GM12878 (cell line): ENCODE measurements at regions not wholly inside any gene's neighbourhood (a gene's known extent, or its start where the extent isn't known, plus 50 kb on each side); places are given as distances from the start of the nearest gene placed in this dataset.

ENCODE experiments used
- ATAC-seq: fragments of 200-7000 bp; cut with Tn5 transposase; 3 replicates; pipeline ENCODE4 v1.9.1; 2020; ENCODE audit warnings: mild to moderate bottlenecking, moderate library complexity
- BruUV-seq: library from RNA; stranded (reverse); fragments of 400-500 nt; replicated peaks from 2 replicates; lab custom pipeline; 2021; lab: Mats Ljungman, UMichigan
- CTCF ChIA-PET: fragments of 300-600 bp; sonication (Branson Sonifier 250); formaldehyde crosslinking; extraction: SDS; loops from one replicate; lab custom pipeline; 2021; ENCODE audit warnings: inconsistent platforms; lab: Yijun Ruan, JAX
- POLR2A ChIA-PET: fragments of 350-600 bp; formaldehyde crosslinking; extraction: SDS; loops from one replicate; lab custom pipeline; 2021; ENCODE audit warnings: inconsistent platforms; lab: Charles Lee
- RAD21 ChIA-PET: fragments of 300-600 bp; sonication (Branson Sonifier 250); formaldehyde crosslinking; loops from one replicate; lab custom pipeline; 2023; ENCODE audit warnings: antibody characterized with exemption; ENCODE audit not compliant: unreplicated experiment; lab: Charles Lee
- SMC1A ChIA-PET: fragments of 300-600 bp; sonication (Branson Sonifier 250); formaldehyde crosslinking; loops from one replicate; lab custom pipeline; 2023; ENCODE audit not compliant: unreplicated experiment, uncharacterized antibody; lab: Charles Lee
- DNase-seq: peaks from one replicate; pipeline ENCODE4 v3.0.0-alpha.2; 2011; ENCODE audit warnings: low read depth, low spot score
- FAIRE-seq: peaks from 3 replicates; lab custom pipeline; 2011; peaks lifted over from hg19 to GRCh38; lab: Jason Lieb, UNC
- H2AFZ ChIP-seq: 2 replicates; pipeline ENCODE4 v1.6.0; 2011; ENCODE audit warnings: low read depth, low read length, control low read depth; ENCODE audit not compliant: control insufficient read depth
- H3K27ac ChIP-seq: 2 replicates; pipeline ENCODE4 v1.5.1; 2011; ENCODE audit warnings: control low read depth; ENCODE audit not compliant: control insufficient read depth, insufficient read depth
- H3K27me3 ChIP-seq, 2 experiments: replicated peaks in 1 of 2; 2 replicates each; pipeline versions ENCODE4 v1.6.0 to v1.6.1; 2011; ENCODE audit warnings: low read length in 1 of 2; ENCODE audit not compliant: control insufficient read depth in 2 of 2, insufficient read depth in 2 of 2
- H3K36me3 ChIP-seq, 2 experiments: 2 replicates each; pipeline ENCODE4 v1.5.1; 2011; ENCODE audit warnings: low read length in 1 of 2; ENCODE audit not compliant: control insufficient read depth in 2 of 2, insufficient read depth in 2 of 2
- H3K4me1 ChIP-seq: 2 replicates; pipeline ENCODE4 v1.6.1; 2011; ENCODE audit warnings: mild to moderate bottlenecking, low read length, moderate library complexity, mixed read lengths; ENCODE audit not compliant: control insufficient read depth, insufficient read depth
- H3K4me2 ChIP-seq: 2 replicates; pipeline ENCODE4 v1.6.0; 2011; ENCODE audit warnings: control low read depth; ENCODE audit not compliant: control insufficient read depth, insufficient read depth
- H3K4me3 ChIP-seq: fragments of 200-600 bp; sonication (generic); 2 replicates; pipeline ENCODE4 v1.5.1; 2016
- H3K79me2 ChIP-seq: 2 replicates; pipeline ENCODE4 v1.6.0; 2011; ENCODE audit warnings: low read length; ENCODE audit not compliant: control insufficient read depth, insufficient read depth
- H3K9ac ChIP-seq: 2 replicates; pipeline ENCODE4 v1.8.0; 2011; ENCODE audit warnings: low read length, control low read depth, mixed read lengths; ENCODE audit not compliant: control insufficient read depth, insufficient read depth
- H3K9me3 ChIP-seq: replicated peaks from 3 replicates; pipeline ENCODE4 v1.5.1; 2011; ENCODE audit warnings: mild to moderate bottlenecking, low read length; ENCODE audit not compliant: control insufficient read depth, insufficient read depth
- H4K20me1 ChIP-seq: 2 replicates; pipeline ENCODE4 v1.6.0; 2011; ENCODE audit not compliant: control insufficient read depth, insufficient read depth
- CBX5 ChIP-seq: sonication (generic); IDR thresholded peaks from 2 replicates; pipeline ENCODE4 v1.6.1; 2016; ENCODE audit warnings: low read depth, moderate library complexity, mild to moderate bottlenecking, inconsistent platforms
- CEBPB ChIP-seq, 2 experiments: fragments of 150-350 bp in 1 of 2; IDR thresholded peaks; 2 replicates each; pipeline ENCODE4 v1.6.1; 2012 to 2014; ENCODE audit warnings: low read depth in 2 of 2, low read length in 2 of 2, borderline replicate concordance in 1 of 2, inconsistent platforms in 1 of 2
- IRF3 ChIP-seq: fragments of 450-650 bp; IDR thresholded peaks from 2 replicates; pipeline ENCODE4 v1.6.1; 2014; ENCODE audit warnings: mild to moderate bottlenecking
- MEF2B ChIP-seq: fragments of 450-650 bp; IDR thresholded peaks from 2 replicates; pipeline ENCODE4 v1.6.1; 2018; ENCODE audit warnings: mild to moderate bottlenecking, moderate library complexity; ENCODE audit not compliant: partially characterized antibody, poor library complexity, severe bottlenecking
- NBN ChIP-seq: fragments of 450-650 bp; IDR thresholded peaks from 2 replicates; pipeline ENCODE4 v1.6.1; 2016
- NKRF ChIP-seq: fragments of 450-650 bp; conservative IDR thresholded peaks from 2 replicates; pipeline ENCODE4 v1.6.1; 2017; ENCODE audit warnings: mild to moderate bottlenecking, moderate library complexity
- NR2C1 ChIP-seq: fragments of 450-650 bp; IDR thresholded peaks from 2 replicates; pipeline ENCODE4 v1.6.1; 2017; ENCODE audit warnings: antibody characterized with exemption, mild to moderate bottlenecking, moderate library complexity
- RBBP5 ChIP-seq: fragments of 200-600 bp; sonication (generic); conservative IDR thresholded peaks from 2 replicates; pipeline ENCODE4 v1.6.1; 2016
- SUPT20H ChIP-seq: IDR thresholded peaks from 2 replicates; pipeline ENCODE4 v1.6.1; 2011; ENCODE audit warnings: low read depth, mild to moderate bottlenecking, low read length, moderate library complexity, borderline replicate concordance; ENCODE audit not compliant: control insufficient read depth
- WGBS: methylation state at CpG from one replicate; pipeline ENCODE4 v1.1.6; 2016; ENCODE audit warnings: low lambda C conversion rate; ENCODE audit not compliant: insufficient replicate concordance, insufficient coverage; ENCODE audit errors: missing lambda C conversion rate; 5-methylcytosine and 5-hydroxymethylcytosine counted together
- in situ Hi-C: fragments of 300-500 bp; cut with MboI; formaldehyde crosslinking; loops from 9 replicates; pipeline ENCODE4 v1.14.3; 2018; ENCODE audit warnings: mixed read lengths
- intact Hi-C: fragments of 100-400 bp; cut with micrococcal nuclease; formaldehyde crosslinking; loops from one replicate; pipeline ENCODE4 v1.14.2; 2022; ENCODE audit not compliant: unreplicated experiment
- TF ChIP-seq, protein P1 (sequence below): IDR thresholded peaks from 2 replicates; pipeline ENCODE4 v1.6.1; 2012; ENCODE audit warnings: low read depth, low read length, improper control_type of control experiment

GRCh38 chr2:21535826-21536225, 412.1 kb downstream of the TDRD15 start:
- no peak overlapping the region for H2AFZ ChIP-seq
- no peaks in the 10 kb centered on the region for H4K20me1 ChIP-seq
- ATAC-seq = no peak
- no peak overlapping the region for H3K4me2 ChIP-seq
- H3K79me2 ChIP-seq = no peaks in the 10 kb centered on the region
- no peaks in the 10 kb centered on the region for H3K27me3 ChIP-seq
- H3K27ac ChIP-seq = no peak overlapping the region
- intact Hi-C loops = no loop called here
- SMC1A ChIA-PET = no interaction called here
- H3K9me3 ChIP-seq = no peaks in the 10 kb centered on the region; the same call in 2 of the 3 replicates
- no peak overlapping the region for H3K9ac ChIP-seq
- POLR2A ChIA-PET = no interaction called here
- TF ChIP-seq CBX5 (peak; percentile 56; the same call in 1 of the 2 replicates), SUPT20H (no peak)
- TF ChIP-seq, all 136 proteins: peak for 1
- BruUV-seq = no TSS peak
- RAD21 ChIA-PET = no interaction called here
- Histone ChIP-seq H3K36me3 (no peaks in the 10 kb centered on the region), H3K4me1 (no peaks in the 10 kb centered on the region), H3K4me3 (no peak overlapping the region)
- CTCF ChIA-PET = no interaction called here
- FAIRE-seq (no peak), DNase-seq (no peak)
- in situ Hi-C loops = no loop called here
- 17% methylated on average over 4 of the region's 4 CpGs for WGBS

DNA sequence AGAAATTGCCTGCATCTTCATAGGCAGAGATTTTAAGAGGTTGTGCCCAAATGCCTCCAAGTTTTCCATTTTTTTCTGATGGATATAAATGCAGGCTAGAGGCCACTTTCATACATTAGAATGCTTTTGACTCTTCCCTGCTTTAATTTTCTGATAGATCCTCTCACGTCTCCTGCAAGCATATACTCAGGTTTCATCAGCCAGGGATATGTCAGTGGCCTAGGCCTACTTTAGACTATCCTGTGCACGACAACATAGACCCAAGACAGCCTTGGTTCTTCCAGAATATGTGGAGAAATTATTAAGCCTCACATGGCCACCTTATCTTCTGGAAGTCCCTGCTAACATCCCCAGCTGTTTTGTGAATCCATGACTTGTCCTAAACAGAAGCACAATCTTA, 415.9 kb downstream of the TDRD15 start:
- POLR2A ChIA-PET = no interaction called here
- FAIRE-seq (no peak), DNase-seq (no peak), ATAC-seq (no peak)
- CTCF ChIA-PET = no interaction called here
- H2AFZ ChIP-seq = no peak overlapping the region
- H3K4me2 ChIP-seq = no peak overlapping the region
- no TSS peak for BruUV-seq
- H3K79me2 ChIP-seq = no peaks in the 10 kb centered on the region
- intact Hi-C loops = no loop called here
- H3K27me3 ChIP-seq = no peaks in the 10 kb centered on the region
- H3K4me1 ChIP-seq = no peaks in the 10 kb centered on the region
- RAD21 ChIA-PET = no interaction called here
- no peak overlapping the region for H3K27ac ChIP-seq
- H4K20me1 ChIP-seq = no peaks in the 10 kb centered on the region
- no peak for TF ChIP-seq NBN
- no peak for TF ChIP-seq NKRF
- TF ChIP-seq MEF2B = no peak
- no peak for TF ChIP-seq IRF3
- TF ChIP-seq NR2C1 = no peak
- TF ChIP-seq CEBPB (IDR thresholded peaks at IDR 0.05; ENCODE audit: borderline replicate concordance in 1 of 2, low read depth in 2 of 2, low read length in 2 of 2) = no peak
- TF ChIP-seq, protein P1, sequence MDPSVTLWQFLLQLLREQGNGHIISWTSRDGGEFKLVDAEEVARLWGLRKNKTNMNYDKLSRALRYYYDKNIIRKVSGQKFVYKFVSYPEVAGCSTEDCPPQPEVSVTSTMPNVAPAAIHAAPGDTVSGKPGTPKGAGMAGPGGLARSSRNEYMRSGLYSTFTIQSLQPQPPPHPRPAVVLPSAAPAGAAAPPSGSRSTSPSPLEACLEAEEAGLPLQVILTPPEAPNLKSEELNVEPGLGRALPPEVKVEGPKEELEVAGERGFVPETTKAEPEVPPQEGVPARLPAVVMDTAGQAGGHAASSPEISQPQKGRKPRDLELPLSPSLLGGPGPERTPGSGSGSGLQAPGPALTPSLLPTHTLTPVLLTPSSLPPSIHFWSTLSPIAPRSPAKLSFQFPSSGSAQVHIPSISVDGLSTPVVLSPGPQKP = no peak
- TF ChIP-seq RBBP5 = no peak
- SMC1A ChIA-PET = no interaction called here
- no peak overlapping the region for H3K4me3 ChIP-seq
- WGBS = 0% methylated on average over 2 of the region's 2 CpGs
- H3K9me3 ChIP-seq = no peaks in the 10 kb centered on the region; the same call in 2 of the 3 replicates
- in situ Hi-C loops = no loop called here
- H3K36me3 ChIP-seq = no peaks in the 10 kb centered on the region
- H3K9ac ChIP-seq = no peak overlapping the region
